Cardiac muscle cell (in vitro differentiated cells and primary cell): ENCODE measurements at regions not wholly inside any gene's neighbourhood (a gene's known extent, or its start where the extent isn't known, plus 50 kb on each side); places are given as distances from the start of the nearest gene placed in this dataset.

Experiments used
- DNase-seq, 2 donors: peaks; one replicate each; pipeline versions ENCODE4 v3.0.0 to v3.0.0-alpha.2; 2010 to 2017; ENCODE audit warnings: low read depth in 1 of 2, low spot score in 1 of 2
- H3K27ac ChIP-seq: fragments of 200-600 bp; sonication (generic); 2 replicates; pipeline ENCODE4 v1.5.1; 2016
- H3K27me3 ChIP-seq: fragments of 200-600 bp; sonication (generic); 2 replicates; pipeline ENCODE4 v1.6.0; 2016; ENCODE audit warnings: control low read depth
- H3K36me3 ChIP-seq: fragments of 200-600 bp; sonication (generic); 2 replicates; pipeline ENCODE4 v1.5.1; 2016; ENCODE audit warnings: control low read depth
- H3K4me1 ChIP-seq: fragments of 200-600 bp; sonication (generic); 2 replicates; pipeline ENCODE4 v1.8.1; 2017; ENCODE audit warnings: low read depth, mild to moderate bottlenecking, mixed run types
- H3K4me3 ChIP-seq: fragments of 200-600 bp; sonication (generic); 2 replicates; pipeline ENCODE4 v1.5.1; 2016; ENCODE audit warnings: mild to moderate bottlenecking
- H3K9me3 ChIP-seq: fragments of 200-600 bp; sonication (generic); 2 replicates; pipeline ENCODE4 v1.5.1; 2017; ENCODE audit warnings: low read depth, mild to moderate bottlenecking, control low read depth
- TF ChIP-seq, protein P1 (sequence below): IDR thresholded peaks from 2 replicates; pipeline ENCODE4 v1.5.1; 2012; ENCODE audit warnings: low read depth, mild to moderate bottlenecking, low read length

- Histone ChIP-seq H3K27ac (no peak overlapping the region), H3K9me3 (no peaks in the 10 kb centered on the region), H3K27me3 (no peaks in the 10 kb centered on the region), H3K4me1 (no peaks in the 10 kb centered on the region), H3K4me3 (no peak overlapping the region), H3K36me3 (no peaks in the 10 kb centered on the region)
- DNase-seq, result no peak
- TF ChIP-seq, protein P1, sequence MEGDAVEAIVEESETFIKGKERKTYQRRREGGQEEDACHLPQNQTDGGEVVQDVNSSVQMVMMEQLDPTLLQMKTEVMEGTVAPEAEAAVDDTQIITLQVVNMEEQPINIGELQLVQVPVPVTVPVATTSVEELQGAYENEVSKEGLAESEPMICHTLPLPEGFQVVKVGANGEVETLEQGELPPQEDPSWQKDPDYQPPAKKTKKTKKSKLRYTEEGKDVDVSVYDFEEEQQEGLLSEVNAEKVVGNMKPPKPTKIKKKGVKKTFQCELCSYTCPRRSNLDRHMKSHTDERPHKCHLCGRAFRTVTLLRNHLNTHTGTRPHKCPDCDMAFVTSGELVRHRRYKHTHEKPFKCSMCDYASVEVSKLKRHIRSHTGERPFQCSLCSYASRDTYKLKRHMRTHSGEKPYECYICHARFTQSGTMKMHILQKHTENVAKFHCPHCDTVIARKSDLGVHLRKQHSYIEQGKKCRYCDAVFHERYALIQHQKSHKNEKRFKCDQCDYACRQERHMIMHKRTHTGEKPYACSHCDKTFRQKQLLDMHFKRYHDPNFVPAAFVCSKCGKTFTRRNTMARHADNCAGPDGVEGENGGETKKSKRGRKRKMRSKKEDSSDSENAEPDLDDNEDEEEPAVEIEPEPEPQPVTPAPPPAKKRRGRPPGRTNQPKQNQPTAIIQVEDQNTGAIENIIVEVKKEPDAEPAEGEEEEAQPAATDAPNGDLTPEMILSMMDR, result no peak
These were observed 153.6 kb downstream of the PTCSC3 start for GRCh38 chr14:36022765-36023410.

DNA sequence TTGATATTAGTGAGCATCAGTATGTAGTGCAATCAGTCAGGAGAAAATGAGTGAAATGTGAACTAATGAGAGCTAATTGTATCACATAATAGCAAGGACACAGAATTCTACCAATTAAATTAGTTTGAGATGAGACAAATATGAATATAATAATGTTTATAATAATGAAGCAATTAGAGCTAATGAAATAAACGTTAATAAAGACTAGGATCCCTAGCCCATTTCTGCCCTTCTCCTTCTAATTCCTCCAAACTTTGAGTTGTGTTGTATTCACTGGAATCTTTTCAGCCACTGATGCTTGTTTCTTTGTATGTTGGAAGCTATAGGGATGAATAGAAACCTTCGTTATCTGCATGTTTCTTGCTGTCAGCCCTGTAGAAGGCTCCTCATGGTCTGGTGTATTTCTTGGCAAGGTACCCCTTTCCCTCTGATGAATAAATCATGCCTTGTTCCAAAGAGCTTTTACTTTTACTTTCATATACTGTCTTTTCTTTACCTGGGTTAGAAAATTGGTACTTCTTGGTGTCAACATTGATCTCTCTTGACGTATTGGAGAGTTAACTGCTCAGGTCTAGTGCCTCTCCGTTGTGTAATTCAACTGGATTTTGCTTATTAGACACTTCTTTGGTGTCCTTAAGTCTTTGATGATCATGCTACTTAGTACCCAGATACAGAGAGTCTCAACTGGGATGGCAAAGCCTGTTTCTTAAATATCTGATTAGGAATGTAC lies 154.8 kb downstream of the PTCSC3 start:
- Histone ChIP-seq H3K27me3 (no peaks in the 10 kb centered on the region), H3K4me3 (no peak overlapping the region), H3K9me3 (no peaks in the 10 kb centered on the region), H3K27ac (no peak overlapping the region), H3K36me3 (no peaks in the 10 kb centered on the region), H3K4me1 (no peaks in the 10 kb centered on the region)
- no peak for DNase-seq
- TF ChIP-seq, protein P1, result no peak

DNA sequence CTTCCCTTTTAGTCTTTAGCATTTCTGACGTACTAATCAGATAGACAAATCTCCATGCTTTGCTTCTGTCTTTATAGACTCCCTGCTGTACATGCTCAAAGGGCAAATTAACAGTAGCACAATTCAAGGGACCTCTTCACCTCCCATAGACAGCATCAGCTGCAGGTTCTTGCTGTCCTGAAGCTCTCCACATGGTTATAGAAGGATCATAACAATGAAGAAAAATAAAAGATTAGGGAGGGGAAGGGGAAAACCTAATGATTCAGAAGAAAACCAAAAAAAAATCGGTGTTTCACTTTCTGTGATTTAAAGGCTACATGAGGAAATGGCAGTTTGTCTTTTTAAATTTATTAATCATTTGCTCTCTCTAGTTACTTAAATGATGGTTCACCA lies 155.5 kb downstream of the PTCSC3 start:
- no peaks in the 10 kb centered on the region for H3K36me3 ChIP-seq
- no peak overlapping the region for H3K27ac ChIP-seq
- no peaks in the 10 kb centered on the region for H3K4me1 ChIP-seq
- DNase-seq, result no peak
- no peaks in the 10 kb centered on the region for H3K27me3 ChIP-seq
- TF ChIP-seq, protein P1, result no peak
- no peaks in the 10 kb centered on the region for H3K9me3 ChIP-seq
- no peak overlapping the region for H3K4me3 ChIP-seq

DNA sequence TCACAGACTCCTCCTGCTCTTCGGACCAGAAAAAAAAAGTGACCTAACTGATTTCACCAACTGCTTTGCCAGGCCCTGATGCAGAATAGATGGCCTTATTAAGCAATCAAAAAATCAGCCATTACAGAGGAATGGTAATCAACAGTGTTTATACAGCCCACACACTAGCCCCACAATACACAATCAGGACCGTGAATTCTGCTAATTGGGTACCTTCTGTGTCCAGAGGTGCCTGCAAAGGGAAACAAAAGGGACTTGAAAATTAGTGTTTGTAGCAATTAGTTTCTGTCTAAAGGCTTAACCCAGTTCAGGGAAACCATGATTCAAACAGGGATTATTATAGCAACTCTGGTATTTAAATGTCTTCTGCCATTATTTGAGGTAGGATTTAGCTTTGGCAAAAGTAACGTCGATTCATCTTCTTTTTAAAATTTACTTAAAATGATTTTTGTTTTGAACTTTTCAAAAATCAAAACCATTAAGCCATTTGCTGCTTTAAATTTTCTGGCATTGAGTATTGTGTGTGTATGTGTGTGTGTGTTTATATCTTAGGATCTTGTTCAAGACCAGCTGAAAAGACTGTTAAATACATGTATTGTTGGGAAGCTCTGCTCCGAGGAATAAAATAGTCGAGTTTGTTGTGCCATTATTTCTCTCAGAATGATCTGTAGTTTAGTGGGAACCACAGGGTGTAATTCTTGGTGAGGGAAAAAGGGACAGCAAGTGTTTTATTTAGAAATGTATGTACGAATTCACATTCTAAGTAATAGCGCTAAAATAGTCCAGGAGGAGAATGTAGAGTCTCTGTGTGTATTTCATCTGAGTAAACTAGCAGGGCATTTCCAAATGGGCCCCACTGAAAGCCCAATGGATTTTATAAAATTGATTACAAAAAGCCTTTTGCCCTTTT lies 156.1 kb downstream of the PTCSC3 start:
- H3K27ac ChIP-seq, result no peak overlapping the region
- no peak for DNase-seq
- H3K4me1 ChIP-seq, result no peaks in the 10 kb centered on the region
- H3K27me3 ChIP-seq, result no peaks in the 10 kb centered on the region
- no peaks in the 10 kb centered on the region for H3K9me3 ChIP-seq
- H3K36me3 ChIP-seq, result no peaks in the 10 kb centered on the region
- TF ChIP-seq, protein P1, result no peak
- no peak overlapping the region for H3K4me3 ChIP-seq

DNA sequence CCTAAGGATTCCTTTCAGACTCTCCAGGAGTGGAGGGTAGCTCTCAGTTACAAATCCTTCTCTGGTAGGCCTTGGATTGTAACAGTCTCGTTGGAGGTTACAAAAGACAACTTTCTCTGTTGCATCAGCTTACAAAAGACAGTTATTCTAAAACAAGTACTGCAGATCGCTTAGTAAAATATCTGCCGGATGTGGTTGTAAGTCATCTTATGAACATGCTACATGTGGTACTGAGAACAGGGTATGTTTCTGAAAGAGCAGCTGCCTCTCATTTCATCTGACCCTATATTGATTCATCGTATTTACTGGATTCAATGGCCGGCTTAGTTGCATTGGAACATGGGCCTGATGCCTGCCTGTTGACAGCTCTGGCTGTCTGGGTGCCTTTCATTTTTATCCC lies 157.4 kb downstream of the PTCSC3 start:
- Histone ChIP-seq H3K9me3 (no peaks in the 10 kb centered on the region), H3K36me3 (no peaks in the 10 kb centered on the region), H3K4me1 (no peaks in the 10 kb centered on the region), H3K27ac (no peak overlapping the region), H3K27me3 (no peaks in the 10 kb centered on the region), H3K4me3 (no peak overlapping the region)
- TF ChIP-seq, protein P1, result no peak
- DNase-seq, result no peak
